ENCODE measurements at regions not wholly inside any gene's neighbourhood (a gene's known extent, or its start where the extent isn't known, plus 50 kb on each side); places are given as distances from the start of the nearest gene placed in this dataset.

- DNase-seq: no peak
- no peak for TF ChIP-seq EZH2phosphoT487 (IDR thresholded peaks at IDR 0.05; ENCODE audit: low read length)
- TF ChIP-seq EZH2 (optimal IDR thresholded peaks at IDR 0.05; ENCODE audit: low read depth, low read length): no peak
- TF ChIP-seq CTCF (IDR thresholded peaks at IDR 0.05; ENCODE audit: low read length): no peak
These were observed 556.5 kb upstream of the LRRN3 start for GRCh38 chr7:110534241-110534931.

DNA sequence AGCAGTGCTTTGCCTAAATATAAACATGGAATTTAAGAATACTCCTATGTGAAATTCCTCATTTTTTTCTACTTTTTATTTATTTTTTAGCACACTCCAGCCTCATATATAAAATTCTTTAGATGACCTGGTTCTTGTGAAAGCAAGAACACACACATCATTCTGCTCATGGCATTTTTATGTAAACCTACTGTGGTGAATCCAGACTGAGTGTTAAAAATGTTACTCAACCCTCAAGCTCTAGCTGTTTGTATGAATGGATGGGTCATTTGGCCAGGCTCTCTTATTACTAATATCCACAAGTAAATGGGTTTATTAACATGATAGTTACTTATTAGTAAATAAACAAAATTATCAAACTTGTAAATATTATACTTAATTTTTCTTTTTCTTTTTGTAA, 551.7 kb upstream of the LRRN3 start:
- Histone ChIP-seq H3K9ac (ENCODE audit: low read length) (no peak overlapping the region), H3K4me3 (ENCODE audit: low read length) (no peak overlapping the region), H4K20me1 (ENCODE audit: insufficient read depth, low read length) (no peaks in the 10 kb centered on the region), H3K79me2 (ENCODE audit: low read length) (no peaks in the 10 kb centered on the region), H3K4me1 (ENCODE audit: low read length) (no peaks in the 10 kb centered on the region), H3K27me3 (replicated peaks; ENCODE audit: insufficient read depth, low read length) (no peaks in the 10 kb centered on the region), H3K27ac (ENCODE audit: low read length) (no peak overlapping the region), H2AFZ (ENCODE audit: low read length) (no peak overlapping the region), H3F3A (ENCODE audit: insufficient read depth, low read length) (no peaks in the 10 kb centered on the region), H3K36me3 (replicated peaks; ENCODE audit: insufficient read depth, low read length) (no peaks in the 10 kb centered on the region), H3K4me2 (ENCODE audit: low read depth, low read length) (no peak overlapping the region), H3K9me2 (replicated peaks; ENCODE audit: insufficient read depth, low read length) (no peaks in the 10 kb centered on the region), H3K9me3 (replicated peaks; ENCODE audit: insufficient read depth, low read length) (no peaks in the 10 kb centered on the region)
- TF ChIP-seq CTCF (IDR thresholded peaks at IDR 0.05; ENCODE audit: low read length) (no peak), EZH2phosphoT487 (IDR thresholded peaks at IDR 0.05; ENCODE audit: low read length) (no peak), EZH2 (optimal IDR thresholded peaks at IDR 0.05; ENCODE audit: low read depth, low read length) (no peak)
- no peak for DNase-seq

More at GRCh38 chr7:110534241-110534931, 556.5 kb upstream of the LRRN3 start:
- no peak overlapping the region for H3K4me2 ChIP-seq (ENCODE audit: low read depth, low read length)
- no peaks in the 10 kb centered on the region for H3K4me1 ChIP-seq (ENCODE audit: low read length)
- H3K9ac ChIP-seq (ENCODE audit: low read length): no peak overlapping the region
- H2AFZ ChIP-seq (ENCODE audit: low read length): no peak overlapping the region
- H3K27me3 ChIP-seq (replicated peaks; ENCODE audit: insufficient read depth, low read length): no peaks in the 10 kb centered on the region
- H3K4me3 ChIP-seq (ENCODE audit: low read length): no peak overlapping the region
- H3K9me2 ChIP-seq (replicated peaks; ENCODE audit: insufficient read depth, low read length): no peaks in the 10 kb centered on the region
- H4K20me1 ChIP-seq (ENCODE audit: insufficient read depth, low read length): no peaks in the 10 kb centered on the region
- no peak overlapping the region for H3K27ac ChIP-seq (ENCODE audit: low read length)
- H3F3A ChIP-seq (ENCODE audit: insufficient read depth, low read length): no peaks in the 10 kb centered on the region
- no peaks in the 10 kb centered on the region for H3K79me2 ChIP-seq (ENCODE audit: low read length)
- no peaks in the 10 kb centered on the region for H3K9me3 ChIP-seq (replicated peaks; ENCODE audit: insufficient read depth, low read length)
- H3K36me3 ChIP-seq (replicated peaks; ENCODE audit: insufficient read depth, low read length): no peaks in the 10 kb centered on the region

GRCh38 chr7:110541962-110542361, 549.0 kb upstream of the LRRN3 start:
- Histone ChIP-seq H3K36me3 (replicated peaks; ENCODE audit: insufficient read depth, low read length) (no peaks in the 10 kb centered on the region), H3K9me3 (replicated peaks; ENCODE audit: insufficient read depth, low read length) (no peaks in the 10 kb centered on the region), H3K27ac (ENCODE audit: low read length) (no peak overlapping the region), H3K27me3 (replicated peaks; ENCODE audit: insufficient read depth, low read length) (no peaks in the 10 kb centered on the region), H3K9ac (ENCODE audit: low read length) (no peak overlapping the region), H3K4me1 (ENCODE audit: low read length) (no peaks in the 10 kb centered on the region), H3F3A (ENCODE audit: insufficient read depth, low read length) (no peaks in the 10 kb centered on the region), H3K4me3 (ENCODE audit: low read length) (no peak overlapping the region), H3K4me2 (ENCODE audit: low read depth, low read length) (no peak overlapping the region), H4K20me1 (ENCODE audit: insufficient read depth, low read length) (no peaks in the 10 kb centered on the region), H2AFZ (ENCODE audit: low read length) (no peak overlapping the region), H3K9me2 (replicated peaks; ENCODE audit: insufficient read depth, low read length) (no peaks in the 10 kb centered on the region), H3K79me2 (ENCODE audit: low read length) (no peaks in the 10 kb centered on the region)
- DNase-seq: no peak
- TF ChIP-seq CTCF (IDR thresholded peaks at IDR 0.05; ENCODE audit: low read length) (no peak), EZH2phosphoT487 (IDR thresholded peaks at IDR 0.05; ENCODE audit: low read length) (no peak), EZH2 (optimal IDR thresholded peaks at IDR 0.05; ENCODE audit: low read depth, low read length) (no peak)

Data from MM.1S (cell line).